NCI-H460 (cell line): ENCODE measurements at regions not wholly inside any gene's neighbourhood (a gene's known extent, or its start where the extent isn't known, plus 50 kb on each side); places are given as distances from the start of the nearest gene placed in this dataset.

Source experiments
- DNase-seq: peaks from one replicate; pipeline ENCODE4 v3.0.0-alpha.2; 2016; ENCODE audit warnings: low read depth; ENCODE audit errors: extremely low read depth

DNA sequence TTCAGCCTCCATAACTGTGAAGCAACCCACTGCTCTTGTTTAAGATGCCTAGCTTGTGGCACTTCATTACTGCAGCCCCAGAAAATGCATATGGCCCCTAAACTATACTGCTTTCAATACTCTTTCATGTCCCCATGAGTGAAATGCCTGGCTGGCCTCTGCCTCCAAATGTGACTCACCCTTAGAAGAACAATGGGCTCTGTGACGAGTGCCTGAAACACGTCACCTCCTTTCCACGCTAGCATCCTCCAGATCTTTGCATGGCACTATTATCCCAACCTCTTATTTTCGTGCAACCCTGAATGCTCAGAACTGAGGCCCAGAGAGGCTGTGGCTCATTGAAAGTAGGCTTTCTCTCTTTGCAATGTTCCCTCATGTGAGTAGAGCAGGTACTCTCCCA lies 233.1 kb downstream of the CBLN1 start:
- no peak for DNase-seq

DNA sequence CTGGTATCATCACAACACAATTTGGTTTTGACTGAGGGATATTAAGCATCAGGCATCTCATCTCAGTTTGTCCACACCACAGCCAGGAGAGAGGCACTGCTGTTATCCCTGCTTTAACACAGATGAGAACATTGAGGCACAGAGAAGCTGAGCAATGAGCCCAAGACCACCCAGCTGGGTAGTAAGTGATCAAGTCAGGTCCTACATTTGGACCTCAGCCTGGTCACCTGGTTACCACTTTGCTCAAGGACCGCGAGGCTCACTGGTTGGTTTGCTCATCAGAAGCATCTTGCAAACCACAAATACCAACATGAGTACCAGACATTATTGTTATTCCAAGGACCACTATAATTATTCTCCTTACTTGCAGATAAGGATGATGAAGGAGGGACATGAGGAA lies 245.5 kb downstream of the CBLN1 start:
- no peak for DNase-seq

DNA sequence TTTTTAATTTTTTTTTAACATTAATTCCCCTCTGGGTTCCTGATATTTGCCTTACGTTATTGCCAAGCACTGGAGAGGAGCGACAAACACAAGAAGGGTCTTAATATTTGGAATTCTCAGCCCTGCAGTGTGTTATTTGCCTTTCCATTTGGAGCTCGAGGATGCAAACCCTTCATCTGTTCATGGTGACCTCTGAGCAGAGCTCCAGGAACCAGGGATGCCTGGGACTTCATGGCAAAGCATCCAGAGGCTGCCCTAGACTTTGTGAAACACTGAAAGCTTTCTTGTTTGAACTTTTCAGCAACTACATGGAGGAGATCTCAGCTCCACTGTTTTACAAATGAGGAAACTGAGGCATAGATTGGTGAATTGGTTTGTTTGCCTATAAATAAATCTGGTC lies 254.2 kb downstream of the CBLN1 start:
- no peak for DNase-seq

DNA sequence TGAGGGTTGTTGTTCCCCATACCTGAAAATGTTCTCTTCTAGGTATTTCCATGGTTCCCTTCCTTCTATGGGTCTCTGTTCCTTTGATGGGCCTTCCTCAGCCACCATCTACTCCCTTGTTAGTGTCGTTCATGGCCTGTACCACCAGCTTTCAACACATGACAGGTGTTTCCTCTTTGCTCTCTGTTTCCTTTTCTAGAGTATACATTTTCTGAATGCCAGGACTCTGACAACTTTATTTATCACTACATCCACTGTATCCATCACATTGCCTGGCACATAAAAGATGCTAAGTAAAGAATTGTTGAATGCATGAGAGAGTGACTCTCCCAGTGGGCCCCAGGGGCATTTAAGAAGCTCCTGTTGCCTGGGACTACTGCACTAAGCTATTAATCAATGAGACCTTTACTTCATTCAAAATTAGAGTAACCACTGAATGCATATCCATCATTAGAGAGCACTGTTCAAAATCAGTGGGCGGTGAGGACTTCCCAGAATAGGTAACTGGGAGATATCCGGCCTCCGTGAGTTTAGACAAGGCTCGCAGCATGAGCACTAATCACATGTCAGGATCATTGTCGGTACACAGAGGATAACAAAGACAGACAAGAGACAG lies 255.0 kb downstream of the CBLN1 start:
- no peak for DNase-seq

DNA sequence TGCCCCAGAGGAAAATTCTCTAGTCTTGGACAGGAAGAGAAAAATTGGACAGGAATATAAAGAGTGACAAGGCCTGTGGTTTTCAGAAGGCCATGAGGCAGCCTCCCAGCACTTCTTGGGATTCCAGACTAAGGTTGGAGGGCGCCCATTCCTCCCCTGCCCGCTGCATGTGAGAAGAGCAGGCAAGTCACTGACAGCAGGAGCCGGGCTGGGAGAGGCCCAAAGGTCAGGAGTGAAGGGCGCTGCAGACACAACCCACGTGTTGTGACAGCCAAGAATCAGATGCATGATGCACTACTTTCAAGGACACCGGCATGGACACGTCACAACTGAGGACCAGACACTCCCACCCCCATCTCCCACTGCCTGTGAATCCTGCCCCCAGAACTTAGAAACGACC lies 256.7 kb downstream of the CBLN1 start:
- no peak for DNase-seq

DNA sequence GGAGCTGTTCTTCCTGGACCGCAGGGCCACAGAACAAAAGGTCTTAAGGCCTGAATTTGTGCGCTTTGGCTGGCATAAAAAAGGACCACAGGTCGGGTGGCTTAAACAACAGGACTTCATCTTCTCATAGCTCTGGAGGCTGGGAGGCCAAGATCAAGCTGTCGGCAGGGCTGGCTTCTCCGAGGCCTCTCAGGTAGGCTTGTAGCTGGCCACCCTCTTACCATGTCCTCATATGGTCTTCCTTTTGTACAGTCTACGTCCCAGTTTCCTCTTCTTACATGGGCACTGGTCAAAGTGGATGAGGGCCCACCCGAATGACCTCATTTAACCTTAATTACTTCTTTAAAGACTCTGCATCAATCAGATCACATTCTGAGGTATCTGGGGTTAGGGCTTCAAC lies 257.6 kb downstream of the CBLN1 start:
- DNase-seq = no peak

DNA sequence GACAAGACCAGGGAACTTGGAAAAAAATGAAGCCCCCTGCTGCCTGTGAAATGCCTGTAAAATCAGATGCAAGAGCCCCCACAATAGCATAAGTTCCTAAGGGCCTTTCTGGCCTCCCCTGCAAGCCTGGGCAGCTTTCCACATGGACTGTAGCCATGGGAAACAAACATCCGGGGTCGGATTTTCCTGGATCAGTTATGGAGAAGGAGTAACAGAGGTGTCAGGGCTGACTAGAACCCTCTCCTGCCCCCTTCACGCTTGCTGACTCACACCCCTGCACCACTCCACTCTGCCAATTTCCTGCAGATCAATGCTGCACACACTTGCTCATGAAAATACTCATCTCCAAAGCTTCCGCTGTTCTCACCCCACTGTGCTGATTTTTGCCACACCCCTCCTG lies 258.6 kb downstream of the CBLN1 start:
- peak; percentile 11 for DNase-seq

DNA sequence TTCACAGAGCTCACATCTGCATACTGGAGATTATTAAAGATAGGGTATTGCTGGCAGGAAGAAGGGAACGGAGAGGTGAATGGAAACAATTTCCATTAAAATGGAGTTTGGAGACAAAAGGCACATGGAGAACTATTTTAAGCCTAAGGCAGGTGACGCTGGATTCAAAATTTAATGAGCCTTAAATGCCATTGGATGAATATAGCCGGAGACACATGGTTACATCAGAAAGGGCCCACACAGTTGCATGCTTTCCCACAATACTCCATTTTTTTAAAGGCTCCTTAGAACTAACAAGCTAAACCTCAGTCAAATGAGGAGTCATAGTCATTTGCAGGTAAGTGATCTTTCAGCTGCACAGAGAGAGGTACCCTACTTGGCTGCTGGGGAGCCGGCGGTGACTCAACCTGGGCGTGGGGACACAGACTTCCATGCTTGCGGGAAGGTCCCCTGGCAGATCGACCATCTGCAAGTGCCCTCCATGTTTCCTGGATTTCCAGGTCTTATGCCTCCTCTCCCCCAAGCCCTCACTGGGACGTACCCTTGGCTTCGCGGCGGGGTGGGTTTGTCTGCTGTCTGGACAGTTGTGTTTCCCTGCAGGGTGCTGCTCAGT lies 259.2 kb downstream of the CBLN1 start:
- DNase-seq = no peak

DNA sequence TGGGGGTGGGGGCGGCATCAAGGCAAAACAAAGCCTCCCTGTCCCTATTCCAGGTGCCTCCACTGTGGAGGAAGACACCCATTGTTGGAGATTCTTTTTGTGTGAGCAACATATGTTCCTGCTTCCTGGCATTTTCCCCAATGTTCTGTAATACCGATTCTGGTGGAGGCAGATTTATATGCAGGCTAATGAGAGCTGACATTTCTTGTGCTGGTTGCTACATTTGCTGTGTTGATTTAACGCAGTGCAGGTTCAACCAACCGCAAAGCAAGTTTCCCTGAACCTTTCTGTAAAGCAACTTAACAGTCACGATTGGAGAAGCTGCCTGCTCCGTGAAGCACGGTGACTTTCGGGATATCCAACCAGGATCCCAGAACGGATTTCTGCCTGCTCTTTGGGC lies 260.5 kb downstream of the CBLN1 start:
- DNase-seq = no peak

DNA sequence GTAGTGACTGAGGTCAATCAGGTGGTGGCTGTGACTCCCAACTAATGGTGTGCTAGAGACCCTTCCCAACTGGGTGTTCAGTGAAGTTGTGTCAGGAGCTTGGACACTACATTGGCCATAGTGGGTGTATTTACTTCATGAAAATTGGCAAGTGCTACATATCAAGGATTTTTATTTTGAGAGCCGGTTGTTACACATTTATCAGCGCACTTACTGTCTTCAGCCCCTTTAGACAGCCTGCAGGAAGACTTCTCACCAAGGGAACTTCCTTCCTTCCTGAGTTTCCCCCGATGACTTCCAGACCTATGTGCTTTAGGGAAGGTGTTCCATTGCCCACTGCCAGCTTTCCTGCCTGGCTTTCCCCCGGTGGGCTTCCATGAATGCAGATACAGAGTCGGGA lies 261.2 kb downstream of the CBLN1 start:
- no peak for DNase-seq

DNA sequence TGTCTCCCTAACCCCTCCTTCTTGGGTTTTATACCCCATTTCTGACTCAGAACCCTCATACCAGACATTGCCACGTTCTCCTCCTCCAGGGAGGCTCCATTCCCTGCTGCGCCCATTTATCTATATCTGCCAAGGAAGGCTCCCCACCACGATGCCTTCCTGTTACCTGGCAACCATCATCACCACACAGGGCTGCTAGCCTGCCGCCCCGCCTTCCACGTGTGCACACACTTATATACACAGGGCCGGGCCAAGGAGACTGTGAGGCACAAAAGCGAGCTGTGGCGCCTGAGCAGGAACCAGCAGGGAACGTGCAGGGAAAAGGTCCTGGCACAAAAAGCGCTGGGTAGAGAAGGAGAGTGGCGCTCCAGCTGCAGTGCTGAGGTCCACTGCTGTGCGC lies 261.8 kb downstream of the CBLN1 start:
- DNase-seq = peak; percentile 19

DNA sequence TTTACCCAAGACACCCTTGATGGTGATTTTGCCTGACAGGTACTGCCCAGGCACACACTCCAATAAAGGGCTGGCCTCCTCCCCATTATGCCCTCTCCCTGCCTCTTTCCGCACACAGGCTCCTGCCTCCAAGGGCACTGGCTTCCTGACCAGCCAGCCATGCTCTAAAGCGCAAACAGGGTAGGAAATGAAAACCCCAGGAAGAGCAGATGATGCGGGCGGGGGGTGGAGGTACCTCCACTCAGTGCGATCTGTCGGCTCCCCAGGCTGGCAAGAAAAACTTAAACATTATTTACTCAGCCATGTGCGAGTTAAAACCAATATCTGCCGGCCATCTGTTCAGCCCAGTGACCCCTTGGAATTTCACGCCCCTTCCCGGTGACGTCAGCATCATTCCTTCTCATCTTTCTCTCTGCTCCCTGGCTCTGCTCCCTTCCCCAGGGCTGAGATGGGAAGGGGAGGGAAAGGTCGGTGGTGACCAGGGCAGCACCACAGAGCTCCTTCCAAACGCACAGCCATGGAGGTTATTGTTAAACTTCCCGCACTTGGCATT lies 262.5 kb downstream of the CBLN1 start:
- DNase-seq = peak; percentile 54

DNA sequence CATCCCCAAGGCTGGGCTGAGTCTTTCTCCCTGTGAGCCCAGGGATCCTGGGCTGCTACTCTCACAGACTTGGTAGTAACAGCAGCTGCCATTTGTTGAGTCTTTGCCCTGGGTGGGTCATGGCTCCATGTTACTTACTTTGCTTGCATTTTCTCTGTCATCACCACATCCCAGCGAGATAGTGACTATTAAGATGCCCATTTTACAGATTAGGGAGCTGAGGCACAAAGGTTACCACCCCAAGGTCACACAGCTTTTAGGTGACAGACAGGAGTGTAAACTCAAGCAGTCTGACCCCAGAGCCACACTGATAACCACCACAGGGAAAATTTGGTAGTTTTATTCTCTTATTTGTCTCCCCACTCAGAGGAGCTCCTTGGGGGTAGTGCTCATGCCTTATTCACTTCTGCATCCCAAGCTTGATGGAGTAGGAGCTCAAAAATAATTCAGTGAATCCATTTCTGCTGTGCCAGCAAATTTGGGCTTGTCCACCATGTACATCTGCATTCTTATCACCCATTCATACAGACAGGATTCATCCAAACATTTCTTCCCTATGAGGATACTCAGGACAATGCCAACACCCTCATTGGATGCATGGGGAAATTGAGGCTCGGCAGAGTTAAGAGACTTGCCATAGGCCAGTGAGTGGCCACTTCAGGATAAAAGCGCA lies 263.2 kb downstream of the CBLN1 start:
- DNase-seq = no peak

DNA sequence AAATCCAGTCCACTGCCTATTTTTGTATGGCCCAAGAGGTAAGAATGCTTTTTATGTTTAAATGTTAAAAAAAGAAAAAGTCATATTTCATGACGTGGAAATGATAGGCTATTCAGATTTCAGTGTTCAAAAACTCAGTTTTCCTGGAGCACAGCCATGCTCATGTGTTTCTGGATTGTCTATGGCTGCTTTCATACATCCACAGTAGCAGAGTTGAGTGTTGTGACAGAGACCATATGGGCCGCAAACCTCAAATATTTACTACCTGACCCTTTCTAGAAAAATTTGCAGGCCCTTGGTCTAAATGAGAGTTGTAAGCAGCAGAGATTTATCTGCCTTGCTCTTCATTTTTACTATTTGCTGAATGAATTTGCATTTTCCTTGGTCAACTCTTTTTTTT lies 264.1 kb downstream of the CBLN1 start:
- DNase-seq = no peak

DNA sequence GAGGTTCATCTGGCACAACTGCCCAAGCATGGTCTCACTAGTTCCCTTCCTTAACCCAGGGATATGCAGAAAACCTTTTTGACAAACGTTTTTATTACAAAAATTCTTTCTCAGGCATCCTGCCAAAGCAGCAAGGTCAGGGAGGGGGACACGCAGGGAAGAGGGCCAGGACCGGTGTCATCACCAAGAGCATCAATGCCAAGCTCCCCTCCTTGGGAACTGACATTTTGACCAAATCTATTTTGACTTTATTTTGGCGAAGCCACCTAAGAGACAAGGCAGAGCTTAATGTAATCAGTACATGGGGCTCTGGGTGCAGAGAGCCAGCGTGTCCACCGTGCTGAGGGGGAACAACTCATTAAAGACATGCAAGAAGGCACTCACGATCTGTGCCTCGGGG lies 265.2 kb downstream of the CBLN1 start:
- DNase-seq = no peak

DNA sequence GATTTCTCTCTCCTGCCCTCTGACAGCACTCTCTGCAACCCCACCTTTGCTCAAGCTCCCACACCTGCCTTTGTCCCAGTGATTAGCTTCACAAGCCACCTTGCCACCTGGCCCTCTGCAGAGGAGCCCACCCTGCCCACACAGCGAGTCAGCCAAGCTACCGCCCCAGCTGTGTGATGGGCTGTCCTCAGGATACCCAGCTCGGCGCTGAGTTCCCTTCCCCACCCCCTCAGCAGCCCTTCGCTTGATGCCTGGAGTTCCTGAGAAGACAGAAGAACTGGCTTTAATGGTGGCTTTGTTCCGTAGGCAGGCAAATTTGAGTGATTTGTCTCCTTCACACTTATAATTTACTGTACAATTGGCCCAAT lies 266.4 kb downstream of the CBLN1 start:
- no peak for DNase-seq

DNA sequence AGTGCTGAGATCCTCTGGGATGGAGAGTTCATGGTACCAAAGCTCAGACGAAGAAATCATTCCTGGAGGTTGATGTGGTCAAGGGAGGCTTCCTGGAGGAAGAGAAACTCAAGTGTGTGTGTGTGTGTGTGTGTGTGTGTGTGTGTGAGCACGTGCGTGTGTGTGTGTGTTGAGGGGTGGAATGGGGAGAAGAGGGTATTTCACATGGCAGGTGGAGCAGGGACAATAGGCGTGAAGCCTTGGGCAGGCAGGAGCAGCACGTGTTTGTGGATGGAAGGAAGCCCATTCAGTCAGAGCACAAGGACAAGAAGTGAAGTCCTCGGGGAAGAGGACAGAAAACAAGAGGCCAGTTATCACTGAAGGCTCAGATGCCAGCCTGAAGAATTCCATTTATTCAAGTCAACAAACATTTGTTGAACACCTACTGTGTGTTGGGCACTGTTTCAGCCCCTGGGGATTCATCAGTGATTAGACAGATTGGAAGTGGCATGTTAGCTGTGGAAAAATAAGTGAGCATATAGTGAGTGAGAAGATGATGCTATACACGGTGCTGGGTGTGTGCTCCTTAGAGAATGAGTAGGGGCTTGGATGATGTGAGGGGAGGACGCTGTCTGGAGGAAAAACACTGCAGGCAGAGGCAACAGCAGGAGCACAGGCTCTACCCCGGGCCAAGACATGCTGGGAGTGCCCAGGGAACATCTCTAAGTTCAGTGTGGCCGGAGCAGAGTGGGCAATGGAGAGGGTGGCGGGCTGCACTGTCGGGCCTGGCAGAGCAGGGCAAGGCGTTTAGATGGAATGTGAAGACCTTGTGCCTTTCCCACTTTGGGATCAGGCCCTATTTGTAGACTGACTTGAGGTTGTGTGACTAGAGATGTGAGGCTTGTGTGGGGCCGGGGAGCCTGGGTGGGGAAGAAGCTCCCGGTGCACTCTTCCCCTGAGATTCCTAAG lies 267.1 kb downstream of the CBLN1 start:
- no peak for DNase-seq

DNA sequence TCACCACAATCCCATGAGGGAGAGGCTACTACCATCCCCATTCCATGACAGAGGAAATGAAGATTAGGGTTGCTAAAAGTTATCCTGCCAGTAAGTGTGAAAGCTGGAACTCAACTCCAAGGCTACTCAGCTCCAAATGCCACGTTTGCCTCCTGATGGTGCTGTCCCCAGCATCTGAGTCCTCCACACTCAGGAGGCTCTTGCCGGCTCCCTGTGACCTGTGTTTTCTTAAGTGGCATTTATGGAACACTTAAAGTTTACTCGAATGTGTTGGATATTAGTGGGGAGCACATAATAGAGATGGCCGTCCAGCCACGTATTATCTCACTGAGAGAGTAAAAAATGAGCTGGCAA lies 267.9 kb downstream of the CBLN1 start:
- DNase-seq = no peak

DNA sequence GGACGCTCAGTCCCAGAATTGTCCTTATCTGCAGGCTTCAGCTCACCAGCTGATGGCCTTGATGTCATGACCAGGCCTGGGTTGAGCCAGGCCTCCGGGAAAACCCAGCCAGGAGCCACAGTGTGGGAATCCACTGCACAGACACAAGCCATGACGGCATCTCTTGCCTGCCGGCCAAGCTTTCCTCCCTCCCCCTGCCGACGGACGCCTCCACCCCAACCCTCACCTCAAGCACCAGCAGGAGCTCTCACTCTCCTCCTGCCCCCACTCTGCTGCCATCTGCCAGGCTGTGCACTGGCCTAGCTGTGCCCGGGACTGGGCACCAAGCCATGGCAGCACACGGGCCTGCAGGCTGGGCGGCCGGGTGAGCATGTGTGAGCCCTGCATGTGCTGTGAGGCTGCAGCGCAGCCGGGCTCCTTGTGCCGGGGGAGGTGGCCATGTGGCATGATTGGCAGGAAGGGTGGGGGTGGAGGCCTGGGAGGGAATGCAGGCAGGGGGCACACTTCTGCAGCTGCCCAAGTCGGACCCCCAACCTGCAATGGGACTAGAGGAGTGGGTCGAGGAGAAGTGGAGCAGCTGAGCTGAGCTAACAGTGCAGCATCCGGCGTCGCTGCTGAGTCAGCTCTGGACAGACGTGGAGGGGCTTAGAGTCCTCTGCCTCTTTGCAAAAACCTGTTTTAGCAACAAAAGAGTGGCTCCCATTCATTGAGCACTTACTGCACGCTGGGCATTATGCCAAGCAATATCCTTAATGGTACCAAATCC lies 268.5 kb downstream of the CBLN1 start:
- no peak for DNase-seq

DNA sequence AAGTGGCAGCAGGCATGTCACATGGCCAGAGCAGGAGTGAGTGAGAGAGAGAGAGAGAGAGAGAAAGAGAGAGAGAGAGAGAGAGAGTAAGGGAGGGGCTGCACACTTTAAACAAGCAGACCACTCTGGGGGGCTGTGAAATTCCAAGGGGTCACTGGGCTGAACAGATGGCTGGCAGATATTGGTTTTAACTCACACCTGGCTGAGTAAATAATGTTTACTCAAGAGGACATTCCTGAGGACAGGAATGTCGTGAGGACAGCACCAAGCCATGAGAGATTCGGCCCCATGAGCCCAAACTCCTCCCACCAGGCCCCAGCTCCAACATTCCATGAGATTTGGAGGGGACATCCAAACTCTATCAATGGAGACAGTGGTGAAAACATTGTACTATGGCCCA lies 269.7 kb downstream of the CBLN1 start:
- DNase-seq = no peak
